ENCODE measurements at regions not wholly inside any gene's neighbourhood (a gene's known extent, or its start where the extent isn't known, plus 50 kb on each side); places are given as distances from the start of the nearest gene placed in this dataset.
"Not testable (repeated sequence)": the region's sequence is repeated elsewhere in the genome, so short reads cannot be mapped to it uniquely, and the experiment has no call there.

GRCh38 chr12:25883026-25883916, 75.2 kb upstream of the RASSF8 start:
- no peak for DNase-seq

GRCh38 chr12:25884024-25884919, 74.2 kb upstream of the RASSF8 start:
- DNase-seq = no peak

GRCh38 chr12:25884920-25885234, 73.6 kb upstream of the RASSF8 start:
- DNase-seq = no peak

- DNase-seq = no peak
These were observed 72.1 kb upstream of the RASSF8 start for GRCh38 chr12:25886396-25886795.

GRCh38 chr12:25887367-25887766, 71.1 kb upstream of the RASSF8 start:
- no peak for DNase-seq

GRCh38 chr12:25889185-25889584, 69.3 kb upstream of the RASSF8 start:
- DNase-seq = no peak

GRCh38 chr12:25891095-25891494, 67.4 kb upstream of the RASSF8 start:
- DNase-seq = not testable (repeated sequence)

GRCh38 chr12:25894759-25895158, 63.7 kb upstream of the RASSF8 start:
- DNase-seq = no peak

- DNase-seq = no peak
These were observed 61.5 kb upstream of the RASSF8 start for GRCh38 chr12:25896981-25897380.

- DNase-seq = no peak
These were observed 54.8 kb upstream of the RASSF8 start for GRCh38 chr12:25903603-25904245.

GRCh38 chr12:25904442-25904841, 54.0 kb upstream of the RASSF8 start:
- no peak for DNase-seq

- no peak for DNase-seq
These were observed 51.7 kb upstream of the RASSF8 start for GRCh38 chr12:25906651-25907340.

All from NCI-H526 (cell line).